ENCODE measurements at regions not wholly inside any gene's neighbourhood (a gene's known extent, or its start where the extent isn't known, plus 50 kb on each side); places are given as distances from the start of the nearest gene placed in this dataset.

DNA sequence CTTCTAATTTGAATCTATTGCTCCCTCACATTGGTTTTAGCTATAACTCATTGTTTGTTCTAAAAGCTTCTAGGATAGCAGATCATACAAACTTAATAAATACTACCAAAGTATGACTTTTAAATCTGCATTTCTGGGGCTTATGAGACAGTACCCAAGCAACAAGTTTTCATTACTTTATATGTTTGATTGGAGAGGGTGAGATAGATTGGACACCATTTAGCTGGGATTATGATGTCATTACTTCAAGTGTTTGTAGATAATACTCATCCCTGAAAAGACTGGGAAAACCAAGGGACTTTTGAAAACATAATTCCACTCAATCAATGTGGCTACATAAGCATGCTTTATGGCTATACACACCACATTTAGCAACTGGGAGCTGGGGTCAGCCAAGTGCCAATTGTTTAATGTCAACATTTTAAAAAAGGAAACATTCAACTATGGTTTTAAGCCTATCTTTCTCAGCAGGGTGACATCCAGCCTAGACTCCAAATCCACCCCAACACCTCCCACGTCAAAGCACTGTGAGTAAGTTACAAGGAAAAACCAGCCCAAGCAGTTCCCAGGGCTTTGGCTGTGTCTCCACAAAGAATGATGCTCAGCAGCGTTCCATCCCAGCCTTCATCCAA, 119.9 kb downstream of the ETAA1 start:
- no peak for DNase-seq

DNA sequence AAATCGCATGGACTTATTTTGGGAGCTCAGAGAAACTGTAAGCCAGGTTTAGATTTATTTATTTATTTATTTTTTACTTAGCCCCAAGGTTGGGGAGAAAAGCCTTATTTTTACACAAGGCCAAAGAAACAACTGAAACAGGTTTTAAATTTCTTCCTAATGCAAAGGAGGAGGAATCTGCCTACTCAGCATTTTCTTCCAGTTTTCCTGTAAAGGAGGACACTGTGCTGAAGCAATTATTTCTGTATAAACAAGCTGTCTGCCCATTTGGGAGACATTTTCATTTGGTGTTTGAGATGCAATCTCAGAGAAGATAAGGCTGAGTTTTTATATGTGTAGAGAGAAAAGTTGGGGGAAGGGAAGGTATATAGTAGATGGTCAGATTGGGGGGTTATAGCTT, 125.0 kb downstream of the ETAA1 start:
- no peak for DNase-seq

DNA sequence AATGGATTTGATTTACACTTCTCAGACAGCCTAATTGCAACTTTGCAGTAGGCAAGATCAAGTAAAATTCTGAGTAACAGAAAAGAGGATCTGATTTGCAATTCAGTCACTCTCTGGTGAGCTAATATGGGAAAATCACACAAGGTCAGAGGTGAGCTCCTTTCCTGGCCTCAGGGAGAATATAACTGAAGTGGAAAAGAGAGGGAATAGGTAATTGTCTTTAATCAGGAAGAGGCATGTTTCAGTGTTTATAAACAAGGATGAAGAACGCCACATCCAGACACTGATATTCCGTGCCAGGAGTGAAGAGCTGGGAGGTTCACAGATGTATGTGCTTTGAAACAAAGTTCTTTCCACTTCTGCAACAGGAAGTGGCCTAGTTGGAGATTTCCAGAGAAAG, 127.1 kb downstream of the ETAA1 start:
- no peak for DNase-seq

DNA sequence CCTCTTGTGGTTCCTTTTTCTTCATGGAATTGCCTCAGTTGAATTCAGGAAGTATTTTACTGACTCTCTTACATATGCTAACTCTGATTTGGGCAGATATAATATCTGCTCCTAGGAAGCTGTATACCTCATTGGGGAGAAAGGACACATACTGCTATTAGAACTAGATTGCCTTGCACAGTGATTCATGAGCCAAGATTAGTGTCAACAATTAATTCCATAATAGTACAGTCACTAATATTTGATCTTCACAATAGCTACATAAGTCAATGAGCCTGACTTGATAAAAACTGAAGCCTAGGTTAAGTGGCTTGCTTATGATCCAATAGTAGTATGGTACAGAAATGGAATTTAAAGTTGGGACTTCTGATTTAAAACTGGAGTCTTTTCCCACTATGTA, 127.6 kb downstream of the ETAA1 start:
- no peak for DNase-seq

DNA sequence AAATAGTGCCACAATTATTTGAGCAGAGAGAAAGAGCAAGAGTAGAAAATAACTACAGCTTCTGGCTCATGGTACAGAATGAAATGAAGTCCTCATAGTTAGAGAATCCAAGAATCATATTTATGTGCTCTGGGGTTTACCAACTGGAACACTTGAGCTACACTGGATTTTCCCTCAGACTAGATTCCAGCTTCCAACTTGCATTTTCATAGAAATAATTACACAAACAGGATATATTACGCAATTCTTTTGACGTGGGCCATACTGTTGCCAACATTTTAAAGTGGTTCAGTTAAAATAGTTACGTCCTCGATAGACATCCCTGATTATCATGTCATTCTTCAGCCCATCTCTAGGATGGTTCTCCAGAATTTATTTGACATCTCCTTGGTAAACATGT, 129.2 kb downstream of the ETAA1 start:
- DNase-seq: no peak

DNA sequence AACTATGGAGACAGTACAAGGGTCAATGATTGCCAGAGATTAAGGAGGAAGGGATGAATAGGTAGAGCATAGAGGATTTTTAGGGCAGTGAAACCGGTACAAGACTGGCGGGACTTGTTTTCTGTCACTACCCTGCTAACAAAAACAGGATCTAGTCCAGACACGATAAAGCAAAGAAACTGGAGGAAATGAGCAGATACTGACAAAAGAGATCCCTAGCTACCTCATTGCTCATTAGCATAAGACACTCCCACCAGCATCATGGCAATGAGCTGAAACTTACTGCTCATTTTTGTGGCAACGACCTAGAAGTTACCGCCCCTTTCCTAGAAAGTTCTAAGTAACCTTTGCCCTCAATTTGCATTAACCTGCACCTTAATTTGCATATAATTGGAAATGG, 131.2 kb downstream of the ETAA1 start:
- peak in 1 of 2 experiments; percentile 6 for DNase-seq

DNA sequence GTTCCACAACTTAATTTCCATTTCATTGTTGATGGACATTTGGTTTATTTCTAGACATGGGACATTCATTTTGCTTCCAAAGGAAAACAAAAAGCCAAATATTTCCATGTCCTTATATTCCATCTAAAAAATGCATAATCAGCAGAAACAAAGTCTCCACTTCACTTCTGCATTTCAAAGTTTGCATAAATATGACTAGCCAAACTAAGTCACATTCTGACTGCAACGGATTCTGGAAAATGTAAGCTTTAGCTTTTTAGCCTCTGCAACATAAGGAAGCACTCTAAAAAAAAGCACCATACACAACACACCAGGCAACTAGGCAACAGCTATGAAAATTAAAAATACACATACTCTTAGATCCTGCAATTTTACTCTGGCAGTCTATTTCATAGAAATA, 135.3 kb downstream of the ETAA1 start:
- DNase-seq: peak; percentile 78 to 79

DNA sequence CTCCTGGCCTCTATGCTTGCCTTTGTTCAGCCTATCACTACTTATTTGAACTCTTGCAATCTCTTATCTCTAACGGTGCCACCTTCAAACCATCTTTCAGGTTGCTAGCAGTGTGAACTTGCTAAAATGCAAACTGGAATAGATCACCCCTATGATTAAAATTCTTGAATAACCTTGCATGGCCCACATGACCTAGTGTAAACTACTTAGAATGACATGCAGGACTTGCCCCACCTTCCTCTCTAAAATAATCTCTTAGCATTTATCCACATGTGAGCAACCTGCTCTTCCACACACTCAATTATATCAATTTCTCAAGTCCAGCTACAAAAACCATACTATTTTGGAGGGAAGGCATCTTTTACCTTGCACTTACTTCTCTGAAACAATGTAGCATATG, 137.6 kb downstream of the ETAA1 start:
- DNase-seq: no peak

DNA sequence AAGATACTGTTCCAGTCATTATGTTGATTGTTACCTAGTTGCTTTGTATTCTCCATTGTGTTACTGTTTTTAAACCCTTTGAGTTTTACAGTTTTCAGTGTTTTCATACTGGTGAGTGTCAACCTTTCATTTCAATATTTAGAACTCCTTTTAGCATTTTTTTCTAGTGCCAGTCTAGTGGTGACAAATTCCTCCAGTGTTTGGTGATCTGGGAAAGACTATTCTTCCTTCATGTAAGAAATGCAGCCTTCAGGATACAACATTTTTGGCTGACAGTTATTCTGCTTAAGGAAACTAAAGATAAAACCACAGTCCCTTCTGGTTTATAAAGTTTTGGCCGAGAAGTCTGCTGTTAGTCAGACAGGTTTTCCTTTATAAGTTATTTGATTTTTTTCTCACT, 143.8 kb downstream of the ETAA1 start:
- no peak for DNase-seq

DNA sequence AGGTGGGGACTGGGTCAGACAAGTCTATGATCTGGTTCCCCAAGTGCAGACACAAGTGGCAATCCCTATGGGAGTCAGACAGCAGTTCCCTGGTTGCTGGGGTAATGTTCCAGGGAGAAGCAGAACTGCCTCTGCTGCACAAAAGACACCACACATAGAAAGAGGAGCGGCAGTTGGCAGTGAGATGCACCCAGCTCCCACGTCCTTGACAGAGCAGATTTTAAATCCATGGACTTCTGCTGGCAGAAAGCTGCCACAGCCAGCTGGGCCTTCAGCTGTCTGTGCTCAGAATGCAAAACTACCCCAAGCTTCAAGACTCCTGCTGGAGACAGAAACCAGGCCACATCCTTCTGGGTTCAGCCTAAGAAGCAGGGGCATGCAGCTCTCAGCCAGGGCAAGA, 147.2 kb downstream of the ETAA1 start:
- DNase-seq: no peak

DNA sequence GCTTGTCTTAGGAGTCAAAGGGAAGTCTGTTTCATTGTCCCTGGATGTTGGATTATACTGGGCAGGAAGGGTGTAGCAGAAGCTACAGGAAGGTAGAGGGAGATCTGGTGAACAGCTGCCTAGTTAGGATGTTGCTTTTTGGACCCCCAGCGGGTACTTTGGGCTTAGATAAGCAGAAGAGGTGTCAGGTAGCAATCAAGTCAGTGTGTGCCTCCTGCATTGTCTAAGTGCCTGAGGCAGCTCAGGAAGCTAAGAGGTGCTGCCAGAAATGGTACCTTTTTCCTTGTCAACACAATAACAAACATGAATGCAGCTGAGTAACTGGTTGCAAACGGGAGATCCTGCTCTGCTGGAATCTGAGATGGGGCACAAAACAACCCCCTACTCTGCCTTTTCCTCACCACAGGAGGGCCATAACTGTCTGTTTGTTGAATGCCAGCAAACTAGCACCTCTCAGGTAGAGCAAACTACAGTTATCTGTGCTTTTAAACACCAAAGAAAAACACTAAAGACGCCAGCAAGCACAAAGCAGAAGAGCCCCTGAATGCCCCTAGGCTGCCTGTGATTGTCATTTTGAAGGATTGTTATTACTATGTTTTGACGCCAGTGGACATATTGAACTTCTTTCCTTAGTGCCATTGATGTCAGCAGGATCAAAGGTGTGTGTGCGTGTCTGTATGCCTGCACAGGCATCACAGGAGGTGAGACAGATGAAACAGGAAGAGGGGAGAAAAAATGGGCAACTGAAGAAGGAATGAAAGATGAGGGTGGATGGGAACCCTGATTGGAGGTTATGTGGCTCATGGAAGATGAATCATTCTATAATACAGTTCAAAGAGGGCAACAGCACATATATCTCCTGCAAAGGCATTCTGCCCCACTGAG, 151.4 kb downstream of the ETAA1 start:
- DNase-seq: no peak

DNA sequence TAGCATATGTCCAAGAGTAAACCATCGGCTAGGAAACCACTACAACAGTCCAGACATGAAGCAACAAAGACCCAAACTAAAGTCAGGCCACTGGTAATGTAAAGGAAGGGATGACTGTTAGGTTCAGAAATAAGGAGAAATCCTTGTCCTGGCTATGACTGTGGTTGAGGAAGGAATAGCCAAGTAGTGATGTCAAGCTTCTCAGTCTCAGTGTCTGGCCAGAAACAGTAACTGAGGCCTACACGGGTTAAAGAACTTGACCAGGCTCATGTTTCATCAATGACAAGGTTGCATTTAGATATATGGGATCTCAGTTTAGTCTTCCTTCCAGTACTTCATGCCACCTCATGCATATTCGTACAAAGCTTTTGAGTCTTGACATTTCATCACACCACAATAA, 162.0 kb downstream of the ETAA1 start:
- no peak for DNase-seq

DNA sequence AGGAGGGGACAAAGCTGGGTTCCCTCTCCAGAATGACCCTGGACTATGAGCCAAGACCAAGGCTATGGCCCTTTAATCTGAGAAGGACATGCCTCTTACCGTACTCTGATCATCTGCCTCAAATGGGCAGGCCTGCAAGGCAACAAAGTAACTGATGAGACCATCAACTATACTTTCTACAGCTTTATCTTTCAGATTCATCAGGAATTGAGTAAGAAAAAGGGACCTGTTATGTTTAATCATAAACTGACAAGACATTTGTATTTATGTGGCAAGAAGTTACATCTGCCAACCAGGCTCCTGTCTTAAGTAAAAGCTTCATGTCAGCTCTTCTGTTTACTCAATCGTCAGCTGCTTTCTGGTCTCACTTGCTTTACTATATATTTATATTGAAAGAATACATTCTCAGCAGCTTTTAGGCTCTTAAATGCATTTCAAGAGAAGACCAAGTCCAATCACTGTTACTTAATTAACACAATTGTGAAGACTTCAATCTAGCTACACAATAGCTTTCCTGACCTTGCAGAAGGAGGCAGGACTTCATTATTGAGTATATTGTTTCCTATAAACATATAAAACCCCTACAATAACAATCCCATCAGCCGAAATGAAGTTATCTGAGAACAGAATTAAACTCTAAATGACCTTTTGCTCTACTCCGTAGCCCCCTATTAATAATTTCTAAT, 163.8 kb downstream of the ETAA1 start:
- no peak for DNase-seq

DNA sequence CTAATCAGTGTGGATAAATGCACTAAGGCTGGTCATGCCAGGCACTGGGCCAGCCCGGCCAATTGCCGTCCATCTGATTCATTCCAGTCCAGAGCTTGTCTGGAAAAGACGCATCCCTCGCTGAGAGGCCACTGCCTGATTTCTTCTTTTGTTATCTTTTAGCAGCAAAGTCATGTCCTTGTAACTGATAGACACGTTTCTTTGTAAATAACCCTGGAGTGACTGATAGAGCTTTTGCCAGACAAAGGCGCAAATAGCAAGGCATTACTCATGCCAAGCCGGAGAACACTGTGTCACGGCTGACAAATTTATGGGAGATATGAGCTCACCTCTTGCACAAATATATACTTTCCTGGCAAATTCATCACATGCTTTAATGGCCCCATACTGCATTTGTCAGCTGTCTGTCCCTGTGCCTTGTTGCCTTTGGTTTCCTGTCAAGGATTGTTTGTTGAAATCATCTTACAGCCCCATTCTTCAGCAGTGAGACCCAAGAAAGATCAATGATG, 164.4 kb downstream of the ETAA1 start:
- no peak for DNase-seq

DNA sequence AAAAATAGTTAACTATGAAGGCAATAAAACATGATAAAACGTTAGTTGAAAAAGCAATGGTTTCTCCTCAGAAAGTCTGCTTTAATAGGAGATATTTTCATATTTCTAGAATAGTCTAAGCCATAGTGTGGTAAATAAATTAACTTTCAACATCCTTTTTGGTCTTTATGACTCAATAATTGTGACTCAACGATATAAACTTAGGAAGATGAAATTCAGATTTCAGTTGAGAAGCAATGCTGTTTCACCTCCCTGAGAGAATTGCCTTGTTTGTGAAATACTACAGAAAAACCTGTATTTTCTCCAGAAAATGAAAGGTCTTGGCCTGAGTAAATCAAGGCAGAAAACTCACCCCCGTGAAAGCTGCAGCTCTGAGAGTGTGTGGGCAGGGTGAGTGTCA, 166.9 kb downstream of the ETAA1 start:
- no peak for DNase-seq

DNA sequence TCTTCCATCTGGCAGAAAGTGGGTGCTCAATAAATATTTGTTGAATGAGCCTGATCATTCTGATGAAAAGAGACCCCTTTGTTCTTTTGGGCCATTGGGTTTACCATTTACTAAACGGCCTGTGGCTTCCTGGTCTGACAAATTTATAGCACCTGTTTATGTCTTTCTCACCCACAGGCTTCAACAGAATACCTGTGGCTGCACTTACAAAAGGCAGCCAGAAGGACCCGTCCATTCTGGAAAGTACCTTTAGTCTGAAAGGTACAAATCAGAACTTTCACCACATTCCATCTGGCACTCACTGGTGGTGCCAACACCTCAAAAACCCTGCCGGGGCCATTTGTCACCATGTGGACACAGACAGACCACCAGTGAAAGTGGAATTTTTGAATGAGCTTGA, 167.5 kb downstream of the ETAA1 start:
- DNase-seq: no peak

DNA sequence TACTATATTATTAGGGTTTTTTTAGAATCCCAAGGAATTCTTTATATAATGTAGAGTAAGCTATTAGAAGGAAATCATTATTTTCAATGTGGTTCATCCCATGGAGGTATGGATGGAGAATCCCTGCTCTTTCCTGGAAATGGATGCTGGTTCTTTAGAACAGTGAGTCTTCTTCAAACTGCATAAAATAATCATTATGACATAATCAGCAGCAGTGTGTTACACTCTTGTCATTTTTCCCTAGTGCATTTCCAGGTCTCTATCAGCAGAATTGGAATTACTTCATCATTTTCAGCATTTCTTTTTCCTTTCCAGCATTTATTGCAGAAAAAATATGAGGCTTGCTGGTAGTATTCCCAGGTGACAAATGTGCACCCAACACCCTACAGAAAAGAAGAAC, 168.1 kb downstream of the ETAA1 start:
- DNase-seq: no peak

DNA sequence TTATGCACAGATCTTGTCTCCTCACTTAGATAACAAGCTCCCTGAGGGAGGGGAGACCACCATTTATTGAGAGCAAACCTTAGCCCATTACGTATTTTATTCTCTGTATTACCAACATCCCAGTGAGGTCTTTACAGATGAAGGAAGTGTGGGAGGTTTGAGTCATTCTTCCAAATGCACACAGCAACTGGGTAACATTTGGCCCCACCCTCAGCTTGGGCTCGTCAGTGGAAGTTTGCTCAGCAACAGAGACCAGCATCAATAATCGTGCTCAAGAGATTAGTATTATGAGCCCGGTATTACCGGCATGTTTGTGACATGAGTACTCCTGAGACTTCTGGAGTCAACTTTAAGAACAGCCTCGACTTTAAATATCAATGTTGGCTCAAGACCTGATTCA, 168.6 kb downstream of the ETAA1 start:
- DNase-seq: no peak

DNA sequence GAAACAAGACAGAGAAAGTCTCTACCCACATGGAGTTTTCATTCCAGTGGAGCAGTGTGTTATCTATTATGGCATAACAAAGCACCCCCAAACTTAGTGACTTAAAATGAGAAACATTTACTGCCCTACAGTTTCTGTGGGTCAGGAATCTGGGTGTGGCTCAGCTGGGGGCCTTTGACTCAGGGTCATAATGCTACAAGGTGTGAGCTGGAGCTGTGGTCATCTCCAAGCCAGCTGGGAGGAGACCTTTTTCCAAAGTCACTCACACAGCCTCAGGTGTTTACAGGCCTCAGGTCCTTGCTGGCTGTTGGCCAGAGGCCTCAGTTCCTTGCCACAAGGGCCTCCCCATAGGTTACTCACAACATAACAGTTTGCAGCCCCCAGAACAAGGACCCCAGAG, 169.2 kb downstream of the ETAA1 start:
- no peak for DNase-seq

DNA sequence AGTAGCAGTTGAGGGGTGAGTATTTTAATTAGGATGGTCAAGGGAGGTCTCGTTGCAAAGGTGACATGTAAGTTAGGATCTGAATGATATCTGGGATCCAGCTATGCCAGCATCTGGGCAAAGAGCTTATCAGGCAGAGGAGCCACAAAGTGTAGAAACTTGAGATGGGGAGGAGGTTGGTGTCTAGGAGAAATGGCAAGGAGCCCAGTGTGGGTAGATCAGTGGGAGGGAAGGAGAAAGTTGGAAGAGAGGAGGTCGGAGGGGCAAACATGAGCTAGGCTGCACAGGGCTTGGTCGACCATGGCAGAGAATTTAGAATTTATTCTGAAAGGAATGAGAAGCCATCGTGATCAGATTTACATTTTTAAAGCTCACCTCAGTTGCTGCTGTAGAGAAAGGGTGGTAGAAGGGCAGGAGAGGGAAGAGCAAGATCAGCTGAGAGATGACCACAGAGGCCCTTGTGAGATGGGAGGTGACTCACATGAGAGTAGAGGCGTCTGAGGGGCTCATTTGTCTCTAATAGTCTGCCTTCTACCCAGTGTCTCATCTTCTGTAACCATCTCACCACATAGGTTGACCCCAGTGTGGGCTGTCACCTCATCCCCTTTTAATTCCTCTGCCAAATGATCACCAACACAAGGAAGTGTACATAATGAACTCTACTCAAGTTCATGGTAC, 170.0 kb downstream of the ETAA1 start:
- DNase-seq: no peak

DNA sequence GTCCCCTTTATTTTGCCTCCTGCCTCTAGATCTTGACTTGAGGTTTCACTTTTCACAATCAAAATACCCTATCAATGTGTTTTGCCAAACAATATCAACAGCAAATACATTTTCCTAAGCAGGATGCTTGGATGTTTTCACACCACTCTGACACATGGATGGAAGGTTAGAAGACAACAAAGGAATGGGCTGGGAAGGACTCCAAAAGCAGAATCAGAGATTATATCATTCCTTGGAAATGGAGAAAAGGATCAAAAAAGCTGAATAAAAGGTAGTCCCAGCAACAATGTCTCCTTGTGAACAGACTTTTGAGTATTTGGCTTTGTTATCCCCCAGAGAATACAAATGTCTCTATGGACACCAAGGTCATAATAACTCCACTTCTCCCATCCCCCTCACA, 170.8 kb downstream of the ETAA1 start:
- no peak for DNase-seq

DNA sequence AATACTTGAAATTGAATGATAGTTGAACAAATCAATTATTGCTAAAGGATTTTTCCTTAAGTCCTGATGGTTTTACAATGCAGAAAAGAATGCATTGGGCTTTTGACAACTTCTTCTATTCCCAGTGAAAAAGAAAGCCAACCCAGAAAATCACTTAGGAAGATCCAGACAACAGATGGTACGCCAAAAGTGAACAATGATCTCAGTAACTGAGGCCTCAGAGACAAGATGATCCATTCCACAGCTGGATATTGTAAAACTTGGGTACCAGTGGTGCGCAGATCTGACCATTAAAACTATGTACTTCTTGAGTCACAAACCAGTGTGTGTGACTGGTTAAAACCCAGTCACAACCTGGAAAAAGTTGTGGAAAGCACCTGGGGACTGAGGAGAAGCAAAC, 173.5 kb downstream of the ETAA1 start:
- DNase-seq: no peak

Measured in NCI-H526 (cell line).